NCI-H1105 treated with DMSO at 0.1 percent for 48 hours (cell line): ENCODE measurements at regions not wholly inside any gene's neighbourhood (a gene's known extent, or its start where the extent isn't known, plus 50 kb on each side); places are given as distances from the start of the nearest gene placed in this dataset.

Experiments used
- DNase-seq: peaks from one replicate; lab custom pipeline; 2025; lab: John Stamatoyannopoulos, UW

GRCh38 chr13:106350208-106350607 is 185.3 kb downstream of the EFNB2 start:
- DNase-seq = peak; percentile 33

- peak; percentile 92 for DNase-seq
Measured at GRCh38 chr13:106349080-106349931, 186.2 kb downstream of the EFNB2 start.

DNA sequence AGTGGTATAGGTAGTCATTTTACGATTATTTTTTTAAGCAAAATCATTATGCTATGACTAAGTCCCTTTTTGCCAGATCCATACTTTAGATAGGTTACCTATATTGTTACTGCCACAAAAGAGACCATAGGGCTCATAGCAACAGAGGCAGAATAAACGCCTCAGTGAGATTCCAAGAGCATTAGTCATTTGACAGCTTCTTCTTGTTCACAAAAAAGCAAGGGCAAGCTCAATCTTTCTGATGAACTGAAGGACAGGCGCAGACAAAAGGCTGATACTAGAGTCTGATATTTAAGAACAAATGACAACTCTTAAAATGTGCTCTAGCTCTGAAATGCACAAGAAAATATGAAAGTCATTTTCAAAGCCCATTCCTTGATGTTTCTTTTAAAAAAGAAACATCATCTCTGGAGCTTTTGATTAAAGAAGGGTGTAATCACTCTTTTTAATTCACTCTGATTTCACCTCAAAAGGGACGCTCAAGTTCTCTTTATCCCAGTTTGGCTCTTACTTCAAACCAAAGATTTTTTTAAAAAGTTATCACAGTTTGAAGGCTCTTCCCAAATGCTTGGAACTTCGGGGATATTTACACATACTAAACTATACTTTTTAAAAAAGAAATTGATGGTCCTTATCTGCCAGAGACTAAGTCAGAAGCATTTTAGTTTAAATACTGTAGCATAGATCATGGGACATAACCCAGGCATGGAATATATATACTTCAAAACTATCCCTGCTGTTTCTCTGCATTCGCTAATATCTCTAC is 187.2 kb downstream of the EFNB2 start:
- DNase-seq = peak; percentile 17

DNA sequence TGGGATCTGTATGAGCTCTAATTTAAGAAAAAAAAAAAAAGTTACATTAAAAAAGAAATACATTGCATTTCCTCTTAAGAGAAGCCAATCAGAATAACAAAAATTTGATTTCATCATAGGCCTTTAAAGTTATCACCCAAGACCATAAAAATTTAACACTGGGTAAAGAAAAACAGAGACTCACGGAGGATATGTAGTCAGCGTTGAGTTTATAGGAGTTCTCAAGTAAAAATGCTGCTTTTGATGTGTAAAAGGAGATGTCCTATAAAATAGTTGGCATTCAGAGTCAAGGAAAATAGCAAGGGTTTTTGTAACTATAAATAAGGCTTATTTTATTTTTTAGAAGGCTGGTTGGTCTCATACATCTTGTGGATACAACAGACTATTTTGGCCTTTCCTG is 191.1 kb downstream of the EFNB2 start:
- no peak for DNase-seq

- no peak for DNase-seq
Measured at GRCh38 chr13:106343836-106344235, 191.6 kb downstream of the EFNB2 start.

DNA sequence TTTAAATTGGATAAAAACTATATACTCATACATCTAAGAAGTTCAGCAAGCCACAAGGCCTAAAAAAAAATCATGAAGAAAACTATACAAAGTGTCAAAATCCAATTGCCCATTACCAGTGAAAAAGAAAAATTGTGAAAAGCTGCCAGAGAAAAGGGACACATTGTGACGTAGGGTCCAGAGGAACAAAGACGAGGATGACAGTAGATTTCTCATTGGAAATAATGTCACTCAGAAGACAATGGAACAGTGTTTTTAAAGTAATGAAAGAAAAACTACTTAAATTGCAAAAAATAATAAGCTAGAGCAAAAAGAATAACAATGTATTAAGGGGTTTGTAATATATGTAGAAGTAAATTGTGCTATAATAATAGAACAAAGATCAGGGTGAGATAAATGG is 195.2 kb downstream of the EFNB2 start:
- DNase-seq = no peak

DNA sequence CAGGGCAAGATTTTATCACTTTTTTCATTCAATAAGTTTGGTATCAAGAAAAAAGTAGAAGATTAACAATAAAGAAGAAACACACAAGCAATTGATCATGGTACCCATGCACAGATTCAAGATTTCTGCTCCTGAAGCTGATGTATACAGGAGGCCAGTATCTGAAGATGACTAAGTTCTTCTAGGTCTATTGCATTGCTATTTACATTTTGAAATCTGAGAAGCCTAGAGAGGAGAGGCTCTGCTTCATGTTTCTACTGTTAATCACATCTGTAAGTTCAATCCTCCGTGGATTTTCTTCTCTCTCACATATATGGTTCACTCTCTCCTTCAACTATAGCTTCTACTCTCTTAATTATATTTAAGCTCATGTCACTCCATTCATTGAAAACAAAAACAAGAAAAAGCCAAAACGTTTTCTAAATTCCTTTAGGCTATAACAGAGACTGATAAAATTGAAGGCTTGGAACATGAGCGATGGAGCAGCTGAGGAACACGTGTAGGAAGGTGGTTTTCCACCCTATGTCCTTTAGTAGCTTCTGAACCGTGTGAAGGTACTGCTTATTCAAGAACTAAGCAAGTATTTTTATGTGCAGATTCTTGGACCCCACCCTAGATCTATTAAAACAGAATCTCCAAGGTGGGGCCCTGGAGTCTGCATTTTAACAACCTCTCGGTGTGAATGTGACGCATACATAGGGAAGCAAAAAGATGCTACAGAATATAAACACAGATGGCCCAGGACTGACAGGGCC is 198.2 kb downstream of the EFNB2 start:
- DNase-seq = no peak

- no peak for DNase-seq
Measured at GRCh38 chr13:106336668-106337067, 198.8 kb downstream of the EFNB2 start.

- no peak for DNase-seq
Measured at GRCh38 chr13:106332621-106333020, 202.8 kb downstream of the EFNB2 start.

GRCh38 chr13:106331116-106331515 is 204.3 kb downstream of the EFNB2 start:
- DNase-seq = no peak

- no peak for DNase-seq
Measured at GRCh38 chr13:106329941-106330340, 205.5 kb downstream of the EFNB2 start.

- DNase-seq = no peak
Measured at GRCh38 chr13:106326751-106327150, 208.7 kb downstream of the EFNB2 start.

DNA sequence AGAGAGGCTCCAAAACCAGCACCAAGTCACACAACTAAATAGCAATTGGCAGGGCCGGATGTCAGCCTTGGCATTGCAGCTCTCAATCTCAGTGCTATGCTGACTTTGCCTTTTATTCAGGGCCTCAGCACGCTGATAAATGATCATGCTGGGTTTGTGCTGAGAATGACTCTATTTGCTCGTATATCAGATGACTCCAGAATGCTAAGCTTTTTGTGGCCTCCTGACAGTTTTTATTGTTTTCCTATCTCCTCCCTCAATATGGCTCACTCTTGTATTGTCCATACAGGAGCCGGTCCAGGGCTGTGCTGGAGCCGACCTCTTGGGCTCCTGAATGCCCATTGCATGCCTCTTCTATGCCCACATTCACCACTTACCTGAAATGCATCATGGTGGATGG is 211.0 kb downstream of the EFNB2 start:
- no peak for DNase-seq

DNA sequence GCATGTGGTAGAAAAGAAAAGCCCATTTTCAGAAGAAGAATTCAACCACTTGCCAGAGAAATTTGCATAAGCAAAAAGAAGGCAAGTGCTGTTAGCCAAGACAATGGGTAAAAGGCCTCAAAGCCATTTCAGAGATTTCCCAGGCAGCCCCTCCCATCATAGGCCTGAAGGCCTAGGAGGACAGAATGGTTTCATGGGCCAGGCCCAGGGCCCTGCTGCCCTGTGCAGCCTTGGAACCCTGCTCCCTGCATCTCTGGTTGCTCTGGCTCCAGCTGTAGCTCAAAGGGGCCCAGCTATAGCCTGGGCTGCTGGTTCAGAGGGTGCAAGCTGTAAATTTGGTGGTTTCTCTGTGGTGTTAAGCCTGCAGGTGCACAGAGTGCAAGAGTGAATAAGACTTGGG is 212.8 kb downstream of the EFNB2 start:
- no peak for DNase-seq

GRCh38 chr13:106318941-106319411 is 216.5 kb downstream of the EFNB2 start:
- no peak for DNase-seq

- DNase-seq = no peak
Measured at GRCh38 chr13:106314417-106314816, 221.0 kb downstream of the EFNB2 start.

DNA sequence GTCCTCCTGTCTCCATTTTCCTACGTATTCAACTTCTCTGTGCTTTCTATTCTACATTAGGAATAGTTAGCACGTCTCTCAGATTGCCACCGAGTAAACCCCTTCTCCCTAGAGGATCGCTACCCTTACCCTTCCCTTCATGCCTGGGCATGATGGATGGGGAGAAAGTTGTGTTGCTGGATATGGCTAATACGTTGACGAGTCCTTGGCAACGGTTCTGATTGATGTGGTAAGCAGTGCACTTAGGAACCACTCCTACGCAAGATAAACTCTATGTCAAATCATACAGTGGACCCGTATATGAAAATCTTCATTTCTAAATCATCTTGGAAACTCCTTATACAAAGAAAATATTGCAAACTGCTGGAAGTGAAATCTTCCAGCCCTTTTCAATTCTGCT is 224.5 kb downstream of the EFNB2 start:
- no peak for DNase-seq

DNA sequence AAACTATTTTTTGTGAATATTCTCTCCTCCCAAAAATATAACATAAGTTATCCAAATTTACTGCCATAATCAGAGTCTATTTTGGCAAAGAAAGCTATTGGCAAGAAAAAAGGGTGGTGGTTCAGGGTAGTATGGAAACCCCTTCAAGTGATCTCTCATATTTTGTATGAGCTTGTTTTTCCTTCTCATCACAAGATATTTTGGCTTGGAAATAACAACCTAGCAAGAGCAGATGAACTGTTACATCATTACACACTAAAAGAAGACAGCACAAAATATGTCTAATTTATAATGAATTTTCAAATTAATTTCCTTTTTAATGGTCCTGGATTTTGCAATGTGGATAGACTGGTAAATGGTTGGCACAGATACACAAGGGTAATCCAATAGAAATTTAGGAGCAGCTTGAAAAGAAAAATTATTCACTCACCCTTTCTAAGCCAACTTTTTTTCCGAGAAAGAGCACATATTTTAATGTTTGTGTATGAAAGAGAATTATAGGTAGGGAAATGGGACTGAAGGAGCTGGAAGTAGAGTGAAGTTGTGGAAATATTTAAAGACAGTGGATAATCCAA is 225.1 kb downstream of the EFNB2 start:
- DNase-seq = no peak

DNA sequence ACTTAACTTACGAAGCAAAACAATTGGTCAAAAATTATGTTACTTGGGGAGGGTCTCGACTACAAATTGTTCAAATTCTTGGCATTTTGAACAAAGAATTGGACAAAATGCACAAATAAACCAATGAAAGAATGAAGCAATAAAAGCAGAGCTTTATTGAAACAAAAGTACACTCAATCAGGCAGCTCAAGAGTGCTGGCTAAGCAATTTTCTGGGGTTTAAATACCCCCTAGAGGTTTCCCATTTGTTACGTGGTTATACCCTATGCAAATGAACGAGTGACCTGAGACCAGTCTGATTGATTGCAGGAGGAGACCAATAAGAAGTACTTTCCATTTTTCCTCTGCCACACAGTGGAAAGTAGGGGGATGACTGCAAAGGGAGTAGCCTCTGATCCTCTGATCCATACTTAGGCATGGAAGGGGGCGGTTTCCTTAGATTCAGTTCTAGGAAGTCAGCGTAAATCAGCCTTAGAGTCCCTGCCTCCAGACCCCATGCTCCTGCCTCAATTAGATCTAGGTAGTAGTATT is 228.6 kb downstream of the EFNB2 start:
- DNase-seq = no peak

DNA sequence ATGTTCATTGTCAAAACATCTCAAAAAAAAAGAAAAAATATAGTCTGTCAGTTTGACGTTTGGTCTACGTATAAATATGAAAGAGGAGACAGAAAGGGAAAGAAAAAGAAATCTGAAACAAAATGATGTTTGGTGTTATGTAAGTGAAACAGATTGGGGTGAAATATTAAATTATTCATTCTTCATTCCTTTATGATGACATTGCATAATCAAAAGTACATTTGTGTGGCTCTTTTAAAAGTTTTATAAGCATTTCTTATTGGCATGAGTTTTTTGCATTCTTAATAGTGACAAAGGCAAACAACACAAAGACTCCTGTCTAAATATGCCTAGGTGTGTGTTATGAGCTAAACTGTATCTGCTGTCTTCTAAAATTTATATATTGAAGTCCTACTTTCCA is 232.6 kb downstream of the EFNB2 start:
- no peak for DNase-seq

DNA sequence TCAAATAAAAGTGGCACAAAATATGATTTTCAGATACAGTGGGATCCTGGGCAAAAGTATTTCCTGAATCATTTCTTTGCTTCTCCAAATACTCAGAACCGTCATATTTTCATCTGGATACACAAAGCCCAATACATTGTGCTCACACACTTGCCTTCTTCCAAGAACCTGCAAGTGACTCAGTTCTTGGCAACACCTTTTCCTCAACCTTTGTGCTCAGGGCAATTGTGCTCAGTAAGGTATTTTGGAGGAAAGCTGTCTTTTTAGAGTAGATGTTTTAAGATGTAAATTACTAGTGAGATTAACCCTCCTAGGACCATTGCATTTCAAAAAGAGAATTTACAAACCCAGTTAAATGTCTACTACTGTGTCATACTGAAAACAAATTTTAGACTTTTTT is 233.5 kb downstream of the EFNB2 start:
- no peak for DNase-seq

- DNase-seq = no peak
Measured at GRCh38 chr13:106299621-106300020, 235.8 kb downstream of the EFNB2 start.
